NCI-H748 treated with DMSO at 0.1 percent for 48 hours (cell line): ENCODE measurements at regions not wholly inside any gene's neighbourhood (a gene's known extent, or its start where the extent isn't known, plus 50 kb on each side); places are given as distances from the start of the nearest gene placed in this dataset.

Experiments used
- DNase-seq: peaks from one replicate; lab custom pipeline; 2025; lab: John Stamatoyannopoulos, UW

GRCh38 chr6:66423047-66423446 lies 716.0 kb upstream of the EYS start:
- no peak for DNase-seq

- no peak for DNase-seq
Measured at GRCh38 chr6:66421570-66421969, 714.5 kb upstream of the EYS start.

GRCh38 chr6:66418906-66419305 lies 711.9 kb upstream of the EYS start:
- no peak for DNase-seq

GRCh38 chr6:66403966-66404365 lies 696.9 kb upstream of the EYS start:
- no peak for DNase-seq

GRCh38 chr6:66402873-66403272 lies 695.8 kb upstream of the EYS start:
- no peak for DNase-seq

- DNase-seq, result no peak
Measured at GRCh38 chr6:66396549-66396948, 689.5 kb upstream of the EYS start.

- DNase-seq, result no peak
Measured at GRCh38 chr6:66396145-66396544, 689.1 kb upstream of the EYS start.

DNA sequence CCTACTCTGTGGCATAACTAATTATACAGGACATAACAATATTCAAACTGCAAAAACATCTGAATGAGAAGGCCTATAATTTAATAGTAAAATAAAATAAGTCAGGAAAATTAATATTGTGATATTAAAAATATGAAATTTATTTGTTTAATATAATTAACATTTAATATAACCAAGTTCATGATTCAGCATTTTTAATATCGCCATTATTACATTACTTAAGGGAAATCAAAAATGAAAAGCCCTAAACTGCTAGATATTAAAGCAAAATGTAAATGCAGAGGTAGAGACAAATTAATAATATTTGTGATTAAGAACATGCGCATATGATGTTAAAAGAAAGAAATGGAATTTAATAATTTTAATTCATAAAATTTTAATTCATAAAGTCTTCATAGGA lies 683.4 kb upstream of the EYS start:
- no peak for DNase-seq

DNA sequence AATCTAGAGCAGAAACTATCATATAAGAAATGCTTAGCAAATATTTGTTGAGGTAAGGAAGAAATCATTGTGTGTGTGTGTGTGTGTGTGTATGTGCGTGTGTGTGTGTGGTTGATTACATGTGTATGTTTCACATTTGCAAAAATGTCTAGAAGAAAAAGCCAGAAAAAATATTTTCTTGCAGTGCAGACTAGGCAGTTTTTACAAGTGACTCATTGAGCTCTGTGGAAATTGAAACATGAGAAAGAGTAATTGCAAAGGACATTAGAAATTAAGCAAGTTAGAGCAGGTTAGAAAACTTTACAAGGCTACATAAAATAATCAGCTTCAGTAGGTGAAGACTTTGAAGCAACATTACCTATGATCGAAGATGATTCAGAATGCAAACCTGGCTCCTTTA lies 669.0 kb upstream of the EYS start:
- no peak for DNase-seq

GRCh38 chr6:66369407-66369806 lies 662.4 kb upstream of the EYS start:
- no peak for DNase-seq

- no peak for DNase-seq
Measured at GRCh38 chr6:66362888-66363287, 655.9 kb upstream of the EYS start.

DNA sequence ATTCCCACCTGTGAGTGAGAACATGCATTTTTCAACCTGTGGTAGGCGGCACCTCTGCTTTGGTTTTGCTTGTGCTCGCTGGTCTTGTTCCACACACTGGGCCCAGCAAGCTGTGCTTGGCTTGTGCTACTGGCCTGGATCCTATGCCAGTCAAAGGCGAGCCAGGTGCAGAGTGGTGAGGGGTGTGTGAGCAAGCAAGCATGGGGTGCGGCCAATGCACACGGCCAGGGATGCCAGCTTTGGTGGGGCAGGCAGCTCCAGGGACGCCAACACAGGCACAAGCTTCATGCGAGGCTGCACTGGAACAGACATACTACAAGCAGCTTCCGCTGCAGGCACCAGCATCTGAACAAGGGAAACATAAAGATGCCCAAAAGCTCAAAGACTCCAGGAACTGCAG lies 654.9 kb upstream of the EYS start:
- no peak for DNase-seq

DNA sequence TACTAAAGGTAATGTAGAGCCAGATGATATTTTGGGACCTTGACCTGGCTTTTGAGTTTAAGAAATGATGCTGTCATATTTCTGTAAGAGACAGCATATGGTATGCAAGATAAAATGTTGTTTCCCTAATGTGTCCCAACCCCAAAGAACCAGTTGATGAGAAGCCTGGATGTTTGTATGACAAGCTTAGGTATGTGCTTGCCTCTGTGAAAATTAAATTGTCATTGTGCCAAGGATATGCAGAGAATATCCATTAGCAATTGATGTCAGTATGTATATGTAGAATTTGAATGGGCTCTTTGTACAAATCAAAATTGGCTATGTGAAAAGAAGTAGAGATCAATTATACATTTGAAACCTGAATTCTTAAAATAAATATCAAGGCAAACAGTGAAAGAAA lies 650.8 kb upstream of the EYS start:
- no peak for DNase-seq

DNA sequence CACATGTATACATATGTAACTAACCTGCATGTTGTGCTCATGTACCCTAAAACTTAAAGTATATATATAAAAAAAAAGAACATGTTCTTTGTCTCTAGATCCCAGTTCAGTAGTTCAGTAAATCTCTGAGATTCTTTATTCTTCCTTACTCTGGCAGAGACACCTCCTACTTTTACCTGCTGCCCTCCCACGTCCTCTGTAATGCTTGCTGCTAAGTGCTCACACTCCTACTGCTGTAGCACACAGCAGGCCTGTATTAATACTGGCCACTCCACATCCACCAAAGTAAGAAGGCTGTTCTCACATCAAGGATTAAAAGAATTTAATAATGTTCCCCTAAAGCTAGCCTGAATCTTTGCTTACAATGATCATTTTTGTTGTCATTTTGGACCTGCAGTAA lies 648.4 kb upstream of the EYS start:
- no peak for DNase-seq

GRCh38 chr6:66344796-66345195 lies 637.8 kb upstream of the EYS start:
- DNase-seq, result no peak

DNA sequence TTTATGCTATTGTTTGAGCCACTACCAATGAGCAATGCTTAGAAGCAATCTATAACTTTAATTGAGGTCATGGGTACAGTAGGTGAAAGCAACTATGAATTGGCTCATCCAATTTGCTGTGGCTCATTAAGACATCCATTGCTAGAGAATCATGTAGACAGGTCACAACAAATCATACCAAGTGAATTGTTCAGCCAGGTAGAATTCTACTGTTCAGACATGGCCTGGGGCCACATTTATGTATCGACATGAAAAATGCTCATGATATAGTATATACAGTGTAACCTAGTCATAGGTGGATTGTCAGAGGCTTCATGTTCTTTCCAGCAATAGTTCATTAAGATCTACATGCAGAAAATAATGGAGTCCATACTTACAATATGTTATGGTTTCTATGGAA lies 633.7 kb upstream of the EYS start:
- no peak for DNase-seq

- DNase-seq, result no peak
Measured at GRCh38 chr6:66336176-66336575, 629.1 kb upstream of the EYS start.

DNA sequence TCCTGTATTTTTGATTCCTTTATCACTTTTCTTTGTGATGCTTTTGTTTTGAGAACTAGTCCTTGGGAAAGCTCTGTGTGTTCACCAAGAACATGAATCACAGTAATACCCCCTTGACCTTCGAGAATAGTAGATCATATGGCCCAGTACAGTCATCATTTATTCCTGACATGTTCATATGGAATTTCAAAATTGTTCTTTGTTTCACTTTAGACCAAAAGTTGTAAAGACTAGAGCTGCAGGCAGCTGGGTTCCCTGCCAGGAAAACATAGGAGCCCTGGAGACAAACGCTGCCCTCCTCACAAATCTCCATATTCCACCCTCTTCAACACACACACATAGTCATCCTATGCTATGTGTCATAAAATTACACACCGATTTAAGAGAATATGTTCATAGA lies 621.2 kb upstream of the EYS start:
- DNase-seq, result no peak

DNA sequence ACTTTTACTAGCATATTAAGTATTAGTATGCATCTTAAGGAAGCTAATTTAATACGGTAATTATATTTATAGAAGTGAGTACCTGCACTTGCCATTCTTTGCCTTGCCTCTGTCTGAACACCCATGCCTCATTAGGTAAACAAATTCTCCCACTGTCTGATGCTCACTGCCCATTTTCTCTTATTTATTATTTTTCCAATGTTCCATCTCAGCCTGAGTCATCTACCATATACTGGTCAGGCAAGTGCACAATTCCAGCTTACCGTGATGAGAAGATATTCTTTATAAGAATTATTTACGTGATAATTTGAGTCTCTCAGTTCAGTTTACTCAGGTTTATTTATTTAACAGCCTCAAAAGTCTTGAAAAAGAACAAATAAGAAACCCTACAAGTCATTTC lies 619.2 kb upstream of the EYS start:
- no peak for DNase-seq

- no peak for DNase-seq
Measured at GRCh38 chr6:66321017-66321416, 614.0 kb upstream of the EYS start.

DNA sequence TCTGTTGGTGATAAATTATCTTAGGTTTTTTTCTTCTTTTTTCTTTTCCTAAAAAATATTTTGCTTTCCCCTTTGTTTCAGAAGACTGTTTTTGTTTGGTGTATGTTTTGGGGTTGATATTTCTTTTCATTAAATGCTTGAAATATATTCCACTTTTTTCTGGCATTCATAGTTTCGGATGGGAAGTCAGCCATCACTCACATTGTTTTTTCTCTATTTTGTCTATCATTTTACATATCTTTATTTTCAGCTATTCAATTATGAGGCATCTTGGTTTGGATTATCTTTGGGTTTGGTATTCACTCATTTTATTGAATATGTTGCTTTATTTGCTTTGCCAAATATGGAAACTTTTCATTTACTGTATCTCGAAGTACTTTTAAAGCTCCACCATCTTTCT lies 600.5 kb upstream of the EYS start:
- no peak for DNase-seq

GRCh38 chr6:66291905-66292304 lies 584.9 kb upstream of the EYS start:
- DNase-seq, result no peak

GRCh38 chr6:66289889-66290288 lies 582.9 kb upstream of the EYS start:
- DNase-seq, result no peak

GRCh38 chr6:66278115-66278514 lies 571.1 kb upstream of the EYS start:
- DNase-seq, result no peak

DNA sequence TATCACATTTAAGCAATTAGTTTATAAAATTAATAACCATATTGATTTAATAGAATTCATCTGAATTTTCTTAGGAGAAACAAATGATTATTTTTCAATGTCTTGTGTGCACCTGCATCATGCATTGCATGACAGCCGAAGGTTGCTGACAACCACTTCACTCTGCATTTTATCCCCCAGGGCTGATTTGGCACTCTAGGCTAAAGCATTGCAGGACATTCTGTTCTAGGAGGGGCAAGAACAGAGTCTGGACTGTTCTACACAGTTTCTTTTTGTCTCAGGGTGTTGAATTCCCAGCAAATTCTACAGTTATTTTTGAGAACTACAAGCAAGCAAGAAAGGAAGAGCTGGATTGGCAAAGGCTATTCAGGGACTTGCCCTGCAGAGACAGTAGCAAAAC lies 570.4 kb upstream of the EYS start:
- DNase-seq, result no peak
